Neural cell (in vitro differentiated cells): ENCODE measurements at regions not wholly inside any gene's neighbourhood (a gene's known extent, or its start where the extent isn't known, plus 50 kb on each side); places are given as distances from the start of the nearest gene placed in this dataset.

Experiments
- H2AFZ ChIP-seq: fragments of 200-600, 300-800 bp; sonication (generic), shearing (Covaris generic); 2 replicates; pipeline ENCODE4 v1.6.0; 2014; ENCODE audit warnings: low read depth, mild to moderate bottlenecking, antibody characterized with exemption, low read length, moderate library complexity
- H3F3A ChIP-seq: fragments of 200-600 bp; shearing (Covaris generic); 2 replicates; pipeline ENCODE4 v1.6.1; 2016; ENCODE audit warnings: mild to moderate bottlenecking, moderate library complexity, mixed read lengths, antibody characterized with exemption, low read length; ENCODE audit not compliant: insufficient read depth, poor library complexity, severe bottlenecking
- H3K27ac ChIP-seq: fragments of 200-600, 300-800 bp; sonication (generic), shearing (Covaris generic); 2 replicates; pipeline ENCODE4 v1.5.1; 2014; ENCODE audit warnings: mild to moderate bottlenecking, low read length, moderate library complexity
- H3K27me3 ChIP-seq: fragments of 300-800, 200-600 bp; sonication (generic), shearing (Covaris generic); 2 replicates; pipeline ENCODE4 v1.6.0; 2014; ENCODE audit warnings: mild to moderate bottlenecking, low read depth, low read length, moderate library complexity; ENCODE audit not compliant: insufficient read depth
- H3K36me3 ChIP-seq: fragments of 300-800, 200-600 bp; sonication (generic), shearing (Covaris generic); 2 replicates; pipeline ENCODE4 v1.5.1; 2014; ENCODE audit warnings: mild to moderate bottlenecking, antibody characterized with exemption, low read length, moderate library complexity; ENCODE audit not compliant: insufficient read depth
- H3K4me2 ChIP-seq: fragments of 300-800, 200-600 bp; sonication (generic), shearing (Covaris generic); 2 replicates; pipeline ENCODE4 v1.6.0; 2014; ENCODE audit warnings: mild to moderate bottlenecking, low read length
- H3K4me3 ChIP-seq: fragments of 300-800, 200-600 bp; sonication (generic), shearing (Covaris generic); 2 replicates; pipeline ENCODE4 v1.5.1; 2014; ENCODE audit warnings: mild to moderate bottlenecking, low read length, moderate library complexity
- H3K79me2 ChIP-seq: fragments of 200-600 bp; shearing (Covaris generic); replicated peaks from 2 replicates; pipeline ENCODE4 v1.6.0; 2014; ENCODE audit warnings: mild to moderate bottlenecking, low read length, moderate library complexity; ENCODE audit not compliant: insufficient read depth
- H3K9ac ChIP-seq: fragments of 300-800, 200-600 bp; sonication (generic), shearing (Covaris generic); 2 replicates; pipeline ENCODE4 v1.6.1; 2016; ENCODE audit warnings: mild to moderate bottlenecking, low read length, mixed read lengths
- H3K9me2 ChIP-seq: fragments of 200-600 bp; shearing (Covaris generic); 2 replicates; pipeline ENCODE4 v1.6.1; 2016; ENCODE audit warnings: mild to moderate bottlenecking, low read length, mixed read lengths; ENCODE audit not compliant: insufficient read depth
- H3K9me3 ChIP-seq: fragments of 200-600, 300-800 bp; sonication (generic), shearing (Covaris generic); 2 replicates; pipeline ENCODE4 v1.6.1; 2016; ENCODE audit warnings: mild to moderate bottlenecking, mixed run types, low read length, moderate library complexity, mixed read lengths
- H4K20me1 ChIP-seq: fragments of 200-600 bp; shearing (Covaris generic); 2 replicates; pipeline ENCODE4 v1.6.1; 2016; ENCODE audit warnings: mild to moderate bottlenecking, mixed run types; ENCODE audit not compliant: insufficient read depth
- CTCF ChIP-seq: fragments of 450-650 bp; IDR thresholded peaks from 2 replicates; pipeline ENCODE4 v1.5.1; 2014; ENCODE audit warnings: antibody characterized with exemption, mild to moderate bottlenecking, moderate library complexity; ENCODE audit not compliant: poor library complexity, severe bottlenecking
- EP300 ChIP-seq: fragments of 450-650 bp; conservative IDR thresholded peaks from 2 replicates; pipeline ENCODE4 v1.6.1; 2014; ENCODE audit warnings: antibody characterized with exemption, mild to moderate bottlenecking, moderate library complexity; ENCODE audit not compliant: poor library complexity, severe bottlenecking
- EZH2 ChIP-seq: fragments of 200-600, 300-800 bp; shearing (Covaris generic), sonication (generic); IDR thresholded peaks from 2 replicates; pipeline ENCODE4 v1.6.1; 2014; ENCODE audit warnings: antibody characterized with exemption, low read length, borderline replicate concordance, mild to moderate bottlenecking; ENCODE audit not compliant: insufficient read depth, poor library complexity, severe bottlenecking
- MXI1 ChIP-seq: fragments of 450-650 bp; conservative IDR thresholded peaks from 2 replicates; pipeline ENCODE4 v1.6.1; 2014; ENCODE audit warnings: antibody characterized with exemption, mild to moderate bottlenecking; ENCODE audit not compliant: poor library complexity, severe bottlenecking
- POLR2AphosphoS5 ChIP-seq: IDR thresholded peaks from 2 replicates; pipeline ENCODE4 v1.6.1; 2012
- RAD21 ChIP-seq: fragments of 450-650 bp; conservative IDR thresholded peaks from 2 replicates; pipeline ENCODE4 v1.6.1; 2014; ENCODE audit warnings: antibody characterized with exemption, mild to moderate bottlenecking, moderate library complexity
- REST ChIP-seq: IDR thresholded peaks from 2 replicates; pipeline ENCODE4 v1.6.1; 2012; ENCODE audit warnings: borderline replicate concordance
- SMC3 ChIP-seq: fragments of 450-650 bp; conservative IDR thresholded peaks from 2 replicates; pipeline ENCODE4 v1.6.1; 2014; ENCODE audit warnings: antibody characterized with exemption, mild to moderate bottlenecking, moderate library complexity; ENCODE audit not compliant: poor library complexity
- TAF1 ChIP-seq: IDR thresholded peaks from 2 replicates; pipeline ENCODE4 v1.6.1; 2012; ENCODE audit warnings: low read depth

- Histone ChIP-seq H3K4me3 (no peak overlapping the region), H3K79me2 (no peaks in the 10 kb centered on the region), H3F3A (no peaks in the 10 kb centered on the region), H2AFZ (no peak overlapping the region), H3K27me3 (no peaks in the 10 kb centered on the region), H3K27ac (no peak overlapping the region), H3K36me3 (no peaks in the 10 kb centered on the region), H3K4me2 (no peak overlapping the region), H4K20me1 (no peaks in the 10 kb centered on the region), H3K9ac (no peak overlapping the region), H3K9me3 (no peaks in the 10 kb centered on the region), H3K9me2 (no peaks in the 10 kb centered on the region)
- no peak for TF ChIP-seq REST
- TF ChIP-seq CTCF, result no peak
- no peak for TF ChIP-seq SMC3
- no peak for TF ChIP-seq EZH2
- TF ChIP-seq MXI1, result no peak
- TF ChIP-seq RAD21, result no peak
- no peak for TF ChIP-seq TAF1
Measured at GRCh38 chr9:7523426-7524043, 276.0 kb downstream of the DMAC1 start.

GRCh38 chr9:7520396-7520795 lies 279.2 kb downstream of the DMAC1 start:
- no peak overlapping the region for H2AFZ ChIP-seq

More at GRCh38 chr9:7520396-7520795, 279.2 kb downstream of the DMAC1 start:
- H3K4me3 ChIP-seq, result no peak overlapping the region
- no peak overlapping the region for H3K27ac ChIP-seq
- H3F3A ChIP-seq, result no peaks in the 10 kb centered on the region
- no peaks in the 10 kb centered on the region for H3K79me2 ChIP-seq
- no peaks in the 10 kb centered on the region for H4K20me1 ChIP-seq
- TF ChIP-seq POLR2AphosphoS5 (no peak), RAD21 (peak; percentile 47), EP300 (no peak), EZH2 (no peak), TAF1 (no peak), SMC3 (peak; percentile 44), CTCF (peak; percentile 39), REST (no peak), MXI1 (no peak)
- H3K27me3 ChIP-seq, result no peaks in the 10 kb centered on the region
- no peak overlapping the region for H3K9ac ChIP-seq
- no peak overlapping the region for H3K4me2 ChIP-seq
- no peaks in the 10 kb centered on the region for H3K9me2 ChIP-seq
- no peaks in the 10 kb centered on the region for H3K36me3 ChIP-seq
- no peaks in the 10 kb centered on the region for H3K9me3 ChIP-seq
